ENCODE measurements at regions not wholly inside any gene's neighbourhood (a gene's known extent, or its start where the extent isn't known, plus 50 kb on each side); places are given as distances from the start of the nearest gene placed in this dataset.

GRCh38 chr3:78048698-78049097 lies 1008.8 kb downstream of the ROBO2 start:
- no peak for DNase-seq (ENCODE audit: low spot score)
- in situ Hi-C loops (cut with MboI; ENCODE audit: low pct_unique_long_range_greater_than_20kb, low sequenced_read_pairs, unreplicated experiment), result no loop called here
- TF ChIP-seq, protein P1, sequence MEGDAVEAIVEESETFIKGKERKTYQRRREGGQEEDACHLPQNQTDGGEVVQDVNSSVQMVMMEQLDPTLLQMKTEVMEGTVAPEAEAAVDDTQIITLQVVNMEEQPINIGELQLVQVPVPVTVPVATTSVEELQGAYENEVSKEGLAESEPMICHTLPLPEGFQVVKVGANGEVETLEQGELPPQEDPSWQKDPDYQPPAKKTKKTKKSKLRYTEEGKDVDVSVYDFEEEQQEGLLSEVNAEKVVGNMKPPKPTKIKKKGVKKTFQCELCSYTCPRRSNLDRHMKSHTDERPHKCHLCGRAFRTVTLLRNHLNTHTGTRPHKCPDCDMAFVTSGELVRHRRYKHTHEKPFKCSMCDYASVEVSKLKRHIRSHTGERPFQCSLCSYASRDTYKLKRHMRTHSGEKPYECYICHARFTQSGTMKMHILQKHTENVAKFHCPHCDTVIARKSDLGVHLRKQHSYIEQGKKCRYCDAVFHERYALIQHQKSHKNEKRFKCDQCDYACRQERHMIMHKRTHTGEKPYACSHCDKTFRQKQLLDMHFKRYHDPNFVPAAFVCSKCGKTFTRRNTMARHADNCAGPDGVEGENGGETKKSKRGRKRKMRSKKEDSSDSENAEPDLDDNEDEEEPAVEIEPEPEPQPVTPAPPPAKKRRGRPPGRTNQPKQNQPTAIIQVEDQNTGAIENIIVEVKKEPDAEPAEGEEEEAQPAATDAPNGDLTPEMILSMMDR (IDR thresholded peaks at IDR 0.05; ENCODE audit: extremely low read depth, insufficient read depth, missing control alignments), result no peak

DNA sequence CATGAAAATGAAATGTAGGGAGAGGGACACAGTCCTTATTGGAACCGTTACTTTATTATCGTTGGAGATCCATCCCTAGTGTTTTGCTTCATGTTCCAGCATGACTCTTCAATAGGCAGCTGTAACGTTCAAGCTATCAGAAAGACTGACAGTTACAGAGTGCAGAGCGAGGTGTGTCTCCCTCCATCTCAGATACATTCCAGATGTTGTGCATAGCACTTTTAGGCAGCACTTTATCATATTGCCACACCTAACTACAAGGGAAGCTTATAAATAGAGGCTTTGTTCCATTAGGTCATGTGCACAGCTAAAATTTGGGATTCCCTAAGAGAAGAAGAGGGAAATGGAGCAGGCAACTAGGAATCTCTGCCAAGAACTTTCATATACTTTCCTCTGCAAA lies 1009.6 kb downstream of the ROBO2 start:
- no peak for DNase-seq (ENCODE audit: low spot score)
- in situ Hi-C loops (cut with MboI; ENCODE audit: low pct_unique_long_range_greater_than_20kb, low sequenced_read_pairs, unreplicated experiment), result no loop called here
- TF ChIP-seq, protein P1 (IDR thresholded peaks at IDR 0.05; ENCODE audit: extremely low read depth, insufficient read depth, missing control alignments), result no peak

- in situ Hi-C loops (cut with MboI; ENCODE audit: low pct_unique_long_range_greater_than_20kb, low sequenced_read_pairs, unreplicated experiment), result no loop called here
- TF ChIP-seq, protein P1 (IDR thresholded peaks at IDR 0.05; ENCODE audit: extremely low read depth, insufficient read depth, missing control alignments), result no peak
- DNase-seq (ENCODE audit: low spot score), result no peak
Observed at GRCh38 chr3:78050276-78051065, 1010.6 kb downstream of the ROBO2 start.

DNA sequence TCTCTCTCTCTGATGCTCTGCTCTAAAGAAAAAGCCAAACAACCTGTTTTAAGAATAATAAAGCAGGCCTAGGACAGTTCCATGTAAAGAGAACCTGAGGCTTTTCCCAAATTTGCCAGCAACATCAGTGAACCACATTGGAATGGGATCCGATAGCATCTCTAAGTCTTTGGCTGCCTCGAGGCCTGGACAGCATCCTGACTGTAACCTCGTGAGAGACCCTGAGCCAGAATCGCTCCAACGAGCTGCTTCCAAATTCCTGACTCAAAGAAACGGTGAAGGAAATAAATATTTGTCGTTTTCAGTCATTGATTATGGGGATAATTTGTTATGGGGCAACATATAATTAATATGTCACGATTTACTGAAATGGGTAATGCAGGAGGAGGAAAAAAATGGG lies 1012.8 kb downstream of the ROBO2 start:
- DNase-seq (ENCODE audit: low spot score), result no peak
- in situ Hi-C loops (cut with MboI; ENCODE audit: low pct_unique_long_range_greater_than_20kb, low sequenced_read_pairs, unreplicated experiment), result no loop called here
- TF ChIP-seq, protein P1 (IDR thresholded peaks at IDR 0.05; ENCODE audit: extremely low read depth, insufficient read depth, missing control alignments), result no peak

- no peak for DNase-seq (ENCODE audit: low spot score)
- in situ Hi-C loops (cut with MboI; ENCODE audit: low pct_unique_long_range_greater_than_20kb, low sequenced_read_pairs, unreplicated experiment), result no loop called here
- TF ChIP-seq, protein P1 (IDR thresholded peaks at IDR 0.05; ENCODE audit: extremely low read depth, insufficient read depth, missing control alignments), result no peak
Observed at GRCh38 chr3:78066287-78066686, 1026.4 kb downstream of the ROBO2 start.

DNA sequence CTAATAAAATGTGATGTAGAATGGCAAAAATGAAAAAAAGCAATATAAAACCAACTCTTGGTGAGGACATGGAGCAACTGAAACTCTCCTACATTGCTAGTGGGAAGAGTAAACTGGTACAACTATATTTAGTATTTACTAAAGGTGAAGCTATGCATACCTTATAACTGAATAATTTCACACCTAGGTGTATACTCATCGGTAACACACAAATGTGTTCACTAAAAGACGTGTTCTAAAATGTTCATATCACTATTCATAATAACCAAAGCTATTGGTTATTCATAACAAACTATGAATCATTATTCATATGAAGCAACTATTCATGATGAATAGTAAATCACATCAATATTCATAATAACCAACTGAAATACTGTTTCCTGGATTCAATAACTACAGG lies 1030.3 kb downstream of the ROBO2 start:
- DNase-seq (ENCODE audit: low spot score), result no peak
- in situ Hi-C loops (cut with MboI; ENCODE audit: low pct_unique_long_range_greater_than_20kb, low sequenced_read_pairs, unreplicated experiment), result no loop called here
- TF ChIP-seq, protein P1 (IDR thresholded peaks at IDR 0.05; ENCODE audit: extremely low read depth, insufficient read depth, missing control alignments), result no peak
